Brain microvascular endothelial cell (primary cell): ENCODE measurements at regions not wholly inside any gene's neighbourhood (a gene's known extent, or its start where the extent isn't known, plus 50 kb on each side); places are given as distances from the start of the nearest gene placed in this dataset.

Source experiments
- DNase-seq: peaks from one replicate; pipeline ENCODE4 v3.0.0-alpha.2; 2020
- H3K27ac ChIP-seq: fragments of 250-450 bp; sonication (Bioruptor Pico); 2 replicates; pipeline ENCODE4 v1.5.1; 2020; ENCODE audit warnings: mild to moderate bottlenecking, moderate library complexity
- H3K27me3 ChIP-seq: fragments of 250-450 bp; sonication (Bioruptor Pico); replicated peaks from 2 replicates; pipeline ENCODE4 v1.5.1; 2020; ENCODE audit warnings: mild to moderate bottlenecking
- H3K36me3 ChIP-seq: fragments of 250-450 bp; sonication (Bioruptor Pico); replicated peaks from 2 replicates; pipeline ENCODE4 v1.5.1; 2020; ENCODE audit warnings: mild to moderate bottlenecking
- H3K4me3 ChIP-seq: 2 replicates; pipeline ENCODE4 v1.5.1; 2011; ENCODE audit warnings: low read depth, mild to moderate bottlenecking, control low read depth, low read length, moderate library complexity
- CTCF ChIP-seq: IDR thresholded peaks from 2 replicates; pipeline ENCODE4 v1.5.1; 2011; ENCODE audit warnings: low read depth, mild to moderate bottlenecking, moderate library complexity, low read length, control low read depth, inconsistent platforms; ENCODE audit errors: missing control alignments
- in situ Hi-C: cut with HindIII; loops from 2 replicates; pipeline ENCODE4 v1.10.0; 2017; ENCODE audit warnings: low sequenced_read_pairs, low pct_ligation_motif_present

GRCh38 chr9:13513716-13514444 lies 234.4 kb upstream of the MPDZ start:
- no peak for TF ChIP-seq CTCF
- Histone ChIP-seq H3K27ac (no peak overlapping the region), H3K36me3 (no peaks in the 10 kb centered on the region), H3K4me3 (no peak overlapping the region), H3K27me3 (no peaks in the 10 kb centered on the region)
- in situ Hi-C loops: no loop called here
- DNase-seq: peak; percentile 5

GRCh38 chr9:13513286-13513685 lies 233.8 kb upstream of the MPDZ start:
- Histone ChIP-seq H3K27me3 (no peaks in the 10 kb centered on the region), H3K27ac (no peak overlapping the region), H3K36me3 (no peaks in the 10 kb centered on the region), H3K4me3 (no peak overlapping the region)
- in situ Hi-C loops: no loop called here
- no peak for DNase-seq
- no peak for TF ChIP-seq CTCF

GRCh38 chr9:13508681-13509080 lies 229.2 kb upstream of the MPDZ start:
- Histone ChIP-seq H3K36me3 (no peaks in the 10 kb centered on the region), H3K27ac (no peak overlapping the region), H3K4me3 (no peak overlapping the region), H3K27me3 (no peaks in the 10 kb centered on the region)
- TF ChIP-seq CTCF: no peak
- in situ Hi-C loops: no loop called here
- no peak for DNase-seq

- no peak overlapping the region for H3K4me3 ChIP-seq
- in situ Hi-C loops: no loop called here
- no peak for TF ChIP-seq CTCF
Observed at GRCh38 chr9:13508086-13508485, 228.6 kb upstream of the MPDZ start.

GRCh38 chr9:13505797-13506196 lies 226.3 kb upstream of the MPDZ start:
- no peak for DNase-seq
- no peaks in the 10 kb centered on the region for H3K36me3 ChIP-seq
- no peaks in the 10 kb centered on the region for H3K27me3 ChIP-seq
- H3K4me3 ChIP-seq: no peak overlapping the region
- in situ Hi-C loops: no loop called here
- TF ChIP-seq CTCF: no peak
- H3K27ac ChIP-seq: no peak overlapping the region

More at GRCh38 chr9:13508086-13508485, 228.6 kb upstream of the MPDZ start:
- Histone ChIP-seq H3K27ac (no peak overlapping the region), H3K27me3 (no peaks in the 10 kb centered on the region), H3K36me3 (no peaks in the 10 kb centered on the region)
- no peak for DNase-seq

GRCh38 chr9:13503599-13503998 lies 224.1 kb upstream of the MPDZ start:
- TF ChIP-seq CTCF: no peak
- in situ Hi-C loops: no loop called here

More at GRCh38 chr9:13503599-13503998, 224.1 kb upstream of the MPDZ start:
- Histone ChIP-seq H3K27ac (no peak overlapping the region), H3K4me3 (no peak overlapping the region), H3K36me3 (no peaks in the 10 kb centered on the region), H3K27me3 (no peaks in the 10 kb centered on the region)
- no peak for DNase-seq
